H9 (cell line): ENCODE measurements at regions not wholly inside any gene's neighbourhood (a gene's known extent, or its start where the extent isn't known, plus 50 kb on each side); places are given as distances from the start of the nearest gene placed in this dataset.

Experiments used
- DNase-seq: peaks from one replicate; pipeline ENCODE4 v3.0.0-alpha.2; 2017
- H2AFZ ChIP-seq: one replicate; pipeline ENCODE4 v1.6.1; 2013; ENCODE audit warnings: mild to moderate bottlenecking, low read length, control low read depth, moderate library complexity
- H2AK5ac ChIP-seq: 2 replicates; pipeline ENCODE4 v1.6.1; 2013; ENCODE audit warnings: low read length, control low read depth, mixed read lengths; ENCODE audit not compliant: insufficient read length
- H2BK120ac ChIP-seq: one replicate; pipeline ENCODE4 v1.6.1; 2013; ENCODE audit warnings: low read depth, mild to moderate bottlenecking, low read length, control low read depth, inconsistent platforms; ENCODE audit not compliant: poor library complexity, severe bottlenecking
- H2BK12ac ChIP-seq: 2 replicates; pipeline ENCODE4 v1.6.1; 2013; ENCODE audit warnings: low read length, control low read depth, mixed read lengths, low read depth; ENCODE audit not compliant: insufficient read length
- H2BK15ac ChIP-seq: 2 replicates; pipeline ENCODE4 v1.6.1; 2013; ENCODE audit warnings: low read depth, low read length, control low read depth
- H2BK20ac ChIP-seq: one replicate; pipeline ENCODE4 v1.6.1; 2013; ENCODE audit warnings: low read depth, mild to moderate bottlenecking, low read length, control low read depth, inconsistent platforms; ENCODE audit not compliant: poor library complexity, severe bottlenecking
- H2BK5ac ChIP-seq: 2 replicates; pipeline ENCODE4 v1.6.1; 2013; ENCODE audit warnings: low read length, control low read depth, mixed read lengths; ENCODE audit not compliant: insufficient read length
- H3K14ac ChIP-seq: 2 replicates; pipeline ENCODE4 v1.6.1; 2013; ENCODE audit warnings: low read length, control low read depth; ENCODE audit not compliant: insufficient read depth
- H3K18ac ChIP-seq: 2 replicates; pipeline ENCODE4 v1.6.1; 2013; ENCODE audit warnings: low read depth, mild to moderate bottlenecking, mixed read lengths, low read length, control low read depth; ENCODE audit not compliant: insufficient read length
- H3K23ac ChIP-seq: 2 replicates; pipeline ENCODE4 v1.6.1; 2013; ENCODE audit warnings: low read length, control low read depth, mixed read lengths, low read depth; ENCODE audit not compliant: insufficient read length
- H3K23me2 ChIP-seq: 2 replicates; pipeline ENCODE4 v1.6.1; 2013; ENCODE audit warnings: low read depth, mild to moderate bottlenecking, mixed read lengths, low read length, control low read depth; ENCODE audit not compliant: insufficient read length, poor library complexity, severe bottlenecking
- H3K27ac ChIP-seq: 2 replicates; pipeline ENCODE4 v1.5.1; 2013; ENCODE audit warnings: low read length, control low read depth, mixed read lengths, low read depth; ENCODE audit not compliant: insufficient read length
- H3K27me3 ChIP-seq: 2 replicates; pipeline ENCODE4 v1.6.1; 2013; ENCODE audit warnings: low read length, control low read depth, inconsistent platforms; ENCODE audit not compliant: insufficient read depth
- H3K4ac ChIP-seq: 2 replicates; pipeline ENCODE4 v1.6.1; 2013; ENCODE audit warnings: low read depth, mild to moderate bottlenecking, control low read depth, inconsistent platforms, low read length, moderate library complexity
- H3K4me1 ChIP-seq: 2 replicates; pipeline ENCODE4 v1.6.1; 2013; ENCODE audit warnings: low read length, control low read depth, inconsistent platforms; ENCODE audit not compliant: insufficient read depth
- H3K4me2 ChIP-seq: 2 replicates; pipeline ENCODE4 v1.6.1; 2013; ENCODE audit warnings: low read length, control low read depth, mixed read lengths; ENCODE audit not compliant: insufficient read length, insufficient read depth
- H3K56ac ChIP-seq: 2 replicates; pipeline ENCODE4 v1.6.1; 2013; ENCODE audit warnings: low read depth, mild to moderate bottlenecking, mixed read lengths, low read length, control low read depth; ENCODE audit not compliant: insufficient read length
- H3K79me1 ChIP-seq: 2 replicates; pipeline ENCODE4 v1.6.1; 2013; ENCODE audit warnings: low read depth, mild to moderate bottlenecking, moderate library complexity, low read length, control low read depth, inconsistent platforms; ENCODE audit not compliant: insufficient read depth, poor library complexity, severe bottlenecking
- H3K79me2 ChIP-seq: 2 replicates; pipeline ENCODE4 v1.6.1; 2013; ENCODE audit warnings: low read length, control low read depth, inconsistent platforms; ENCODE audit not compliant: insufficient read depth
- H3K9ac ChIP-seq: 2 replicates; pipeline ENCODE4 v1.6.1; 2013; ENCODE audit warnings: low read length, control low read depth, mixed read lengths; ENCODE audit not compliant: insufficient read length; ENCODE audit errors: extremely low read depth
- H3K9me3 ChIP-seq: one replicate; pipeline ENCODE4 v1.6.1; 2013; ENCODE audit warnings: low read depth, low read length, inconsistent platforms; ENCODE audit not compliant: control insufficient read depth
- H3T11ph ChIP-seq: one replicate; pipeline ENCODE4 v1.6.1; 2013; ENCODE audit warnings: mild to moderate bottlenecking, low read length, control low read depth, inconsistent platforms
- H4K20me1 ChIP-seq: one replicate; pipeline ENCODE4 v1.6.1; 2013; ENCODE audit not compliant: control insufficient read depth, insufficient read length, insufficient read depth
- H4K5ac ChIP-seq: 2 replicates; pipeline ENCODE4 v1.6.1; 2013; ENCODE audit warnings: low read depth, mild to moderate bottlenecking, mixed read lengths, low read length, control low read depth; ENCODE audit not compliant: insufficient read length
- H4K8ac ChIP-seq: replicated peaks from 2 replicates; pipeline ENCODE4 v1.6.1; 2013; ENCODE audit warnings: low read length, control low read depth, mixed read lengths, low read depth; ENCODE audit not compliant: insufficient read length
- H4K91ac ChIP-seq: 2 replicates; pipeline ENCODE4 v1.6.1; 2013; ENCODE audit warnings: low read depth, mild to moderate bottlenecking, moderate library complexity, mixed read lengths, low read length, control low read depth; ENCODE audit not compliant: insufficient read length
- H3K27ac Mint-ChIP-seq, 3 experiments: 2 replicates in 2 of 3; 3 replicates in 1 of 3; pipeline ENCODE4 v1.8.0; 2020 to 2021; ENCODE audit warnings: mixed read lengths in 3 of 3, mild to moderate bottlenecking in 1 of 3, moderate library complexity in 1 of 3
- H3K27me3 Mint-ChIP-seq: 2 replicates; pipeline ENCODE4 v1.8.0; 2021; ENCODE audit warnings: low read depth, mild to moderate bottlenecking, moderate library complexity, mixed read lengths
- H3K36me3 Mint-ChIP-seq, 3 experiments: 2 replicates in 2 of 3; 3 replicates in 1 of 3; pipeline ENCODE4 v1.8.0; 2020 to 2021; ENCODE audit warnings: low read depth in 3 of 3, mixed read lengths in 3 of 3; ENCODE audit not compliant: insufficient read depth in 1 of 3
- H3K4me1 Mint-ChIP-seq, 2 experiments: 2 replicates each; pipeline ENCODE4 v1.8.0; 2020; ENCODE audit warnings: mixed read lengths in 2 of 2
- H3K4me3 Mint-ChIP-seq, 2 experiments: 2 replicates in 1 of 2; 3 replicates in 1 of 2; pipeline ENCODE4 v1.8.0; 2020 to 2021; ENCODE audit warnings: mild to moderate bottlenecking in 2 of 2, mixed read lengths in 2 of 2, moderate library complexity in 1 of 2
- H3K9me3 Mint-ChIP-seq, 2 experiments: 2 replicates in 1 of 2; 3 replicates in 1 of 2; pipeline ENCODE4 v1.8.0; 2020; ENCODE audit warnings: mild to moderate bottlenecking in 2 of 2, mixed read lengths in 2 of 2, moderate library complexity in 1 of 2
- CTCF ChIP-seq: fragments of 200-600 bp; sonication (generic); conservative IDR thresholded peaks from 3 replicates; pipeline ENCODE4 v1.8.0; 2021; ENCODE audit warnings: antibody characterized with exemption, mild to moderate bottlenecking
- WGBS: extraction: QIAGEN DNeasy Blood & Tissue Kit; methylation state at CpG from one replicate; pipeline ENCODE4 v1.1.7; 2013; ENCODE audit warnings: missing lambda C conversion rate, low lambda C conversion rate, mixed read lengths; ENCODE audit not compliant: insufficient read length; ENCODE audit errors: extremely low coverage; 5-methylcytosine and 5-hydroxymethylcytosine counted together

- Histone ChIP-seq H3K23ac (no peak overlapping the region), H2BK12ac (no peak overlapping the region)
- TF ChIP-seq CTCF: no peak
Measured at GRCh38 chr14:97432586-97432985, 635.4 kb downstream of the VRK1 start.

More at GRCh38 chr14:97432586-97432985, 635.4 kb downstream of the VRK1 start:
- no peaks in the 10 kb centered on the region for H3K27me3 ChIP-seq
- no peak overlapping the region for H2BK120ac ChIP-seq
- H3K18ac ChIP-seq: no peak overlapping the region
- Mint-ChIP-seq H3K27ac (no peak overlapping the region), H3K4me1 (peaks cover 0 to 4% of the 10 kb centered on the region in 2 experiments; a peak in 1 of 4 replicates), H3K4me3 (no peak overlapping the region), H3K27me3 (peaks cover 2% of the 10 kb centered on the region; the same call in 1 of the 2 replicates), H3K36me3 (no peaks in the 10 kb centered on the region), H3K9me3 (no peaks in the 10 kb centered on the region; a peak in 1 of 5 replicates)
- DNase-seq: no peak
- no peak overlapping the region for H3T11ph ChIP-seq
- no peak overlapping the region for H3K4me2 ChIP-seq
- no peak overlapping the region for H2BK20ac ChIP-seq
- no peaks in the 10 kb centered on the region for H3K79me1 ChIP-seq
- no peak overlapping the region for H3K4ac ChIP-seq
- no peak overlapping the region for H3K9ac ChIP-seq
- no peak overlapping the region for H3K56ac ChIP-seq
- H2BK15ac ChIP-seq: no peak overlapping the region
- H4K20me1 ChIP-seq: no peaks in the 10 kb centered on the region
- H4K8ac ChIP-seq: no peak overlapping the region
- no peak overlapping the region for H3K27ac ChIP-seq
- no peaks in the 10 kb centered on the region for H3K4me1 ChIP-seq
- WGBS: no CpG with 5 or more reads among the region's 6 CpGs
- H4K91ac ChIP-seq: no peak overlapping the region
- no peak overlapping the region for H2AFZ ChIP-seq
- H4K5ac ChIP-seq: no peak overlapping the region
- no peaks in the 10 kb centered on the region for H3K23me2 ChIP-seq
- no peaks in the 10 kb centered on the region for H3K9me3 ChIP-seq
- H3K79me2 ChIP-seq: no peaks in the 10 kb centered on the region
- H2BK5ac ChIP-seq: no peak overlapping the region
- H3K14ac ChIP-seq: no peak overlapping the region
- H2AK5ac ChIP-seq: no peak overlapping the region
